ENCODE measurements at regions not wholly inside any gene's neighbourhood (a gene's known extent, or its start where the extent isn't known, plus 50 kb on each side); places are given as distances from the start of the nearest gene placed in this dataset.

DNA sequence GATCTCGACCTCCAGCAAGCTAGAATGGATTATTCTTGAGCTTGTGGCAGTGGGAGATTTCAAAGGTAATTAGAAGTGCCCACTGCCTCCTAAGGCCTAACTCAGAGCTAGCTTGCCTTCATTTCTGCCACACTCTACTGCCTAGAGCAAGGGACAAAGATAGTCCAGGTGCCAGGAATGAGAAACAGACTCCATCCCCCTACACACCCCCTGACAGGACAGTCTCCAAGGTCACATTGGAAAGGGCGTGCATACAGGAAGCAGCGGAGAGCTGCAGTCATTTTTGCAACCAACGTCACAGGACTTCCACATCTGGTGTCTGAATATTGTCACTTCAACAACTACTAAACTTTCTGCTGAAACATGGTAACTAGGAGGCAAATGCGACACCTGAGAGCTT lies 101.0 kb upstream of the SH3BP4 start:
- TF ChIP-seq CEBPB (IDR thresholded peaks at IDR 0.05): no peak
- no peak for TF ChIP-seq EGR1 (IDR thresholded peaks at IDR 0.05)
- TF ChIP-seq FOXM1 (IDR thresholded peaks at IDR 0.05; ENCODE audit: borderline replicate concordance, low read depth): no peak
- no peak for TF ChIP-seq EP300 (IDR thresholded peaks at IDR 0.05; ENCODE audit: borderline replicate concordance)
- TF ChIP-seq ZBTB7A (IDR thresholded peaks at IDR 0.05; ENCODE audit: low read depth): no peak
- TF ChIP-seq, protein P1, sequence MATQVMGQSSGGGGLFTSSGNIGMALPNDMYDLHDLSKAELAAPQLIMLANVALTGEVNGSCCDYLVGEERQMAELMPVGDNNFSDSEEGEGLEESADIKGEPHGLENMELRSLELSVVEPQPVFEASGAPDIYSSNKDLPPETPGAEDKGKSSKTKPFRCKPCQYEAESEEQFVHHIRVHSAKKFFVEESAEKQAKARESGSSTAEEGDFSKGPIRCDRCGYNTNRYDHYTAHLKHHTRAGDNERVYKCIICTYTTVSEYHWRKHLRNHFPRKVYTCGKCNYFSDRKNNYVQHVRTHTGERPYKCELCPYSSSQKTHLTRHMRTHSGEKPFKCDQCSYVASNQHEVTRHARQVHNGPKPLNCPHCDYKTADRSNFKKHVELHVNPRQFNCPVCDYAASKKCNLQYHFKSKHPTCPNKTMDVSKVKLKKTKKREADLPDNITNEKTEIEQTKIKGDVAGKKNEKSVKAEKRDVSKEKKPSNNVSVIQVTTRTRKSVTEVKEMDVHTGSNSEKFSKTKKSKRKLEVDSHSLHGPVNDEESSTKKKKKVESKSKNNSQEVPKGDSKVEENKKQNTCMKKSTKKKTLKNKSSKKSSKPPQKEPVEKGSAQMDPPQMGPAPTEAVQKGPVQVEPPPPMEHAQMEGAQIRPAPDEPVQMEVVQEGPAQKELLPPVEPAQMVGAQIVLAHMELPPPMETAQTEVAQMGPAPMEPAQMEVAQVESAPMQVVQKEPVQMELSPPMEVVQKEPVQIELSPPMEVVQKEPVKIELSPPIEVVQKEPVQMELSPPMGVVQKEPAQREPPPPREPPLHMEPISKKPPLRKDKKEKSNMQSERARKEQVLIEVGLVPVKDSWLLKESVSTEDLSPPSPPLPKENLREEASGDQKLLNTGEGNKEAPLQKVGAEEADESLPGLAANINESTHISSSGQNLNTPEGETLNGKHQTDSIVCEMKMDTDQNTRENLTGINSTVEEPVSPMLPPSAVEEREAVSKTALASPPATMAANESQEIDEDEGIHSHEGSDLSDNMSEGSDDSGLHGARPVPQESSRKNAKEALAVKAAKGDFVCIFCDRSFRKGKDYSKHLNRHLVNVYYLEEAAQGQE (IDR thresholded peaks at IDR 0.05; ENCODE audit: low read depth): no peak
- no peak for TF ChIP-seq CREB1 (IDR thresholded peaks at IDR 0.05; ENCODE audit: low read depth)
